GM19043 (cell line): ENCODE measurements at regions not wholly inside any gene's neighbourhood (a gene's known extent, or its start where the extent isn't known, plus 50 kb on each side); places are given as distances from the start of the nearest gene placed in this dataset.

ENCODE experiments used
- ATAC-seq: cut with Tn5 transposase; IDR thresholded peaks from one replicate; pipeline ENCODE4 v1.9.1; 2021; ENCODE audit warnings: low read depth; ENCODE audit not compliant: unreplicated experiment

DNA sequence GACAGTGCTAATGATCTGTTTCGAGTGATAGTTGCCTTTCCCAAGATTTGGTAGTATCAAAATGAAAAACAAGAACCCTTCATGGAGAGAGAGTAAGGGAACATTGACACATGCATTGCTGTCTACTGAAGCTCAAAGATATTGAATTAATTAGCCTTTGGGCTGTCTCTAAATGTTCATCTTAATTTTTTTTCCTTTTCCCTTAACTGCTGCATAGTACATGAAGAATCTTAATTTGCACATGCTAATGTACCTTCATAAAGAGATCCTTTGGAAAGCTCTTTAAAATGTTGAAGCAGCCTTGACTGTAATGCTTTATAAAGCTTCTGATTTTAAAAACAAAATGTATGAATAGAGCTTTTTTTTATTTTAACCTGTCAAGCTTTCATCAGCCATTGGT, 452.2 kb downstream of the TUSC7 start:
- ATAC-seq = no peak

DNA sequence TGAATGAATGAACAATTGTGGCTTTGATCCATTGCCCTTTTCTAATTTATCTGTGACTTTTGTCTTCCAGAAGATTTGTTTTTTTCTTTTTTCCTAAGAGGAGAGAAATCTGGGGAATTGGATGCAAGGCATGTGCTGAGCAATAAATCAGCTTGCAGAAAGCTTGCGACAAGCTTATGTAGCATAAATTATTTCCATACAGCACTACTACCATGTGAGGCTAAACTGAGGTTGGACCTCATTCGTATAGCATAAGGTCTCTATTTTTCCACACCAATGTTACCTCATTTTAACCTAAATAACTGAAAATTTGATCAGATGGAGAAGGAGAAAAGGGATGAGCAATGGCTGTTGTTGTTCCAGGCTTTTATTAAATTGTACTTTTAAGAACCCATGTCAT, 455.6 kb downstream of the TUSC7 start:
- no peak for ATAC-seq

DNA sequence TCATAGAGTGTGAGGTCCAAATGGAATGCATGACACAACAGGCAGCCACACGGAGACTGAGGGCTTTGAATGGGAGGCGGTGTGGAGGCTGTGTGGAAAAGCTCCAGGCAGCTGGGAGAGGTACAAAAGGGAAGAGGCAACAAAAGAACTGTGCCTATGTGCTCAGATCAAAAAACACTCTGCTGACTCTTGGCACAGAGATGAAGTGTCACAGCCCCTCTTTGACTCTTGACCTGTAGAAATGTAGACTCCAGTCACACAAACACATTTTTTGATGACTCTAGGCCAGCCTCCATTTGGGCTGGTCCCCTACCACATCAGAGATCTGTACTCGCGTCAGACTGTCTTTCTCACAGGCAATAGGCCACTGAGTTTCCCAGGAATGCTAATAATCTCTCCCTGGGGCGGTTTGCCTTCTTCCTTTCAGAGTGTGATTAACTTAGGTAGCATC, 456.0 kb downstream of the TUSC7 start:
- no peak for ATAC-seq

DNA sequence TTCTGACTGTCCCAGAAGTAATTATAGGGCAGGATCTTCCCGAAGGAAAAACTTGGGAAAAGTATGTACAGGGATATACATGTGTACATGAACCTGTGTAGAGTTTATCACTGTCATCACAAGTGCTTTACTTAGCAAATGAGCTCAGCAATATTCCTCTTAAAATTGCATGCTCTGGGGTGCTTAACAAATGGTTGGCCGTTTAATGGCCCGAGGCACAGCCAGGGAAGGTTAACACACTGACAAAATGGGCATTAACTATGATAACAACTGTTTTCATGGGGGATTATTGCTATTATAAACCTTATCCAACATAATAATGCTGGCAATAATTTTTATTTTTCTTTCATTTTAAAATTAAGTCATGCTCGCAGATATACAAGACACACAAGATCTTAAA, 459.3 kb downstream of the TUSC7 start:
- ATAC-seq = no peak

DNA sequence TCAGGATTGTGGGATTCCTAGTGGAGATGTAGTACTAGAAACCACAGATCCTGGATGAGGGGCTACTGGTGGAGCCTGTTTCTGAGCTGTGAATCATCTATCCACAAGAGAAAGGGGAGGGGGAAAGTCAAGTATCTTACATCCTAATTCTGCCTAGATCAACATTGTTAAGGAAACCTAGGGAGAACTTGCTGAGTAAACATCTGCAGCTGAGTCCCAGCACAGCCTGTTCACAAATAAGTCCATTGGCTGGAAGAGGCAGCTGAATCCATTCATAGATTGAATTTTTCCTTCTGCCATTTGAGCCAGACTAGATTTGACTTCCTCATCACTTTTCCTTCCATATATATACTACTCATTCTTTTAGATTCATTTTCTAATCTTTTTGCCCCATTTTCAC, 460.5 kb downstream of the TUSC7 start:
- no peak for ATAC-seq

DNA sequence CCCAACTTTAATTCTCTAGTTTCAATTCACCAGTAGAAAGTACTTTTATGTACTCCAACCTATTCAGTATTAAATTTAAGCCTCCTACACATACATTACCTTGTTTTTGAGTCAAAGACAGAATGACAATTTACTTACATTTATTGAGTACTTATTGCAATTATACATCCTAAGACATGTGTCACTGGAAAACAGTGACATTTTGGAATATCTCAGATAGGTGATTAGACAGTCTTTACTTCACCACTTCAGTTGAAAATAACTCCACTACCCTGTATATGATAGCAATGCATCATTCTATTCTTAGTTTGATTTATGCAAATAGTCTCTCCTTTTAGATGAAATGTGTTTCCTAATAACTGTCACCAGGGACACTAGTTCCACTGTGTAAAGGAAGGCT, 461.5 kb downstream of the TUSC7 start:
- no peak for ATAC-seq

DNA sequence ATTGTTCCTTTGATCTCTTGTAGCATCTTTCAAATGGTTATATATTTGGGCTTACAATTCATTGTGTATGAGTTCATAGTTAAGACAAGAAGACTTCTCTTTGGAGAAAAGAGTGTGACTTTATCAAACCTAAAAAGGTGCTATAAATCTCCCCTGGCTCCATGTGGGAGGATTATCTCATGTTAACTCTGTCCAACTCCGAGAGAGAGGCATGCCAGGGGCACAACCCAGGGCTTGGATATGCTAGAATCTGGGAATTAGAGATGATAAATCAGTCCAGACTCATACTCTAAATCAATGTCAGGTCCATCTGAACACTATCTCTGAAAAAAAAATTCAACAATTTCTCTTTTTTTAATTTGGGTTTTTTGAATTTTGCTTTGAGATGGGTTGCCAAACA, 462.8 kb downstream of the TUSC7 start:
- ATAC-seq = no peak

DNA sequence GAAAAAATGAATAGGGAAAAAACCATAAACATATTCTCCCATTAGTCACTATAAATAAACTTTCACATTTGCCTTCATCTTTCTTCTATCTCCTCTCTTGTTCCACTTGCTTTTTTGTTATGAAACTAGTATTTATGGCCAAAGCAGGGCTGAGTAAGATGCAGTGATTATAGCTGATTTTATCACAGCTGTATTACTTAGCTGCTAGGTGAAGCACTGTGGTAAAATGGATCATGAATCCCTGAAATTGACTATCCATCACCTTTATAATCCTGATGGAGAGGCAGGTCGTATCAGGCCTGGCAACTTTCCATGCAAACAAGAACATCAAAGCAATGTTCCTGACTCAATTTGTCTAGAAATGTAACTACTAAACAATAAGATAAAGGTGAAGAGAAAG, 471.6 kb downstream of the TUSC7 start:
- ATAC-seq = no peak

DNA sequence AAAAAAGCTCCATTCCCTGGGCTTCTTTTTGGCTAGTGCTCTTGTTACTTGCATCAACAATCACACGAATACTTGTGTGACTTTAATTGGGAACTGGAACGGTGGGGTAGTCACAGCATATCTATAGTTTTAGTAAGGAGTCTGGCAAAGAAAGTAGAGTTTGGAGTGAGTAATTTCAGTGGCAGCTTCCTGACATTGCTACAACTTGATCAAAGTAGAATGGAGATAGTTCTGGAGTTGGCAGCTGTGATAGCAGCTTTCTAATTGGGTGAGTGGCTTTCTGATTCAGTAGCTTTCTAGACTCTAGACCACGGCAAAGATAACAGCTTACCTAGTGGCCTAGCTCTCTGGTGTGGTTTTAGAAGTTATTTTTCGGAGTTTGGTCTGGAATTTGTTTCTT, 475.0 kb downstream of the TUSC7 start:
- ATAC-seq = no peak

DNA sequence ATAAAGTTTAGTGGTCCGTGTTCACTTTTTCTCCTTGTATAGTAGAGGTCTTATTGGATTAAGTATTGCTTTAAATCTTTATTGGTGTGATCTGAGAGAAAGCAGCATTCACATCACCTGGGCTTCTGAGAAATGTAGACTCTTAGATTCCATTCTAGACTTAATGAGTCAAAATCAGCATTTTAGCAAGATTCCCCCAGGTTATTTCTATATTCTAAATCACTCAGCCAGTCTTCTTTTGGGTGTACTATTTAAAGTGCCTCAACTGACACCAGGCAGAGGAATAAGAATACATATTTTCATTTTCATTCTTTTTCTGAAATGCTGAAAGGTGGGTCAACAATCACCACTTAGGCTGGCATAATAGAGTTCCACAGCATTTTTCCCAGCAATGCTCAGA, 481.7 kb downstream of the TUSC7 start:
- ATAC-seq = no peak

DNA sequence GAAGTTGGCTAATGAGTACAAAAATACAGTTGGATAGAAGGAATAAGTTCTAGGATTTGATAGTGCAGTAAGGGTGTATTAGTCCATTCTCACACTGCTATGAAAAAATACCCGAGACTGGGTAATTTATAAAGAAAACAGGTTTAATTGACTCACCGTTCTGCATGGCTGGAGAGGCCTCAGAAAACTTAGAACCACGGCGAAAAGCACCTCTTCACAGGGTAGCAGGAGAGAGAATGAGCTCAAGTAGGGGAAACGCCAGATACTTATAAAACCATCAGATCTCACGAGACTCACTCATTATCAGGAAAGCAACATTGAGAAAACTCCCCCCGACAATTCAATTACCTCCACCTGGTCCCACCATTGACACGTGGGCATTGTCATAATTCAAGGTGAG, 483.3 kb downstream of the TUSC7 start:
- no peak for ATAC-seq

DNA sequence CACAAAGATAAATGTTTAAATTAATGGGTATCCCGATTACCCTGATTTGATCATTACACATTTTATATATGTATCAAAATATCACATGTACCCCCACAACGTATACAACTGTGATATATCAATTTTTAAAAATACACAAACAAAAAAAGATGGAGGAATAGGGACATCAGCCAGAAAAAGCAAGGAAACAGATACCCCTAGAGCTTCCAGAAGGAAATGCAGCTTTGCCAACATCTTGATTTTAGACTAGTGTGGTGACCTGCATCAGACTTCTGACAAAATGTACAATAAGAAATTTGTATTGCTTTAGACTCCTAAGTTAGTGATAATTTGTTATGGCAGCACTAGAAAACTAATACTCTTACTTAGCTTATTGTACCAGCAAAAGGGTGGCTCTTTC, 483.8 kb downstream of the TUSC7 start:
- no peak for ATAC-seq

DNA sequence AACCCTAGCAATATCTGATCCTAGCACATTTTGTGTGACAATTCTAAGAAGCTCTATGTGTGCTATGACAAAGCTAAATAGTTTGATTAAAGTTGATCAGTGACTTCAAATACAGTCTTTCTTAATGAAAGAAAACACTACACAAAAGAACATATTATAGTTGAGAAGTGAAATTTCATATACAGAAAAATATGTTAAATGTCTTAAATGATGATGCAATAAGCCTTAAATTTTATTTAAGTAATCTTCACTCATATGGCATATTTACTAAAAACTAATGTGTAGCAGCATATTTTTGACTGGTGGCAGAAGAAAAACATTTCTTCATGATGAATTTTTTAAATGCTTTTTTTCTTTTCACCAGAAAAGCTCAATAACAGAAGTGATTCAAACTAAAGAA, 485.5 kb downstream of the TUSC7 start:
- ATAC-seq = no peak

DNA sequence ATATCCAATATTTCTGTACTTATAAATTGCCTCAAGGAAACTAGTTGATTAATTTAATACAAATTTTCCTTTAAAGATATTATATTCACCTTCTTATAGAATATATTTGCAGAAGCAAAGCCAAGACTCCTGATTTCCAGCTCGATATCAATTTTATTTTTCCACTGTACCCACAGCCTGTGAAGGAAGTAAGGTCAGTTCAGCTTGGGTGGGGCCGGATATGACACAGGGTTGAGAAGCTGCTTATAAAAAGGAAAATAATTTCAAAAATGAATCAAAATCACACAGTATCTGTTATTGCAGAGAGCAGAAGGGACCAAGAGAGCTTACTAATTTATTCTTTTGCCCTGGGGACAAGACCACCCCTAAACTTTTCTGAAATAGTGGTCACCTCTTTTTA, 491.4 kb downstream of the TUSC7 start:
- no peak for ATAC-seq

DNA sequence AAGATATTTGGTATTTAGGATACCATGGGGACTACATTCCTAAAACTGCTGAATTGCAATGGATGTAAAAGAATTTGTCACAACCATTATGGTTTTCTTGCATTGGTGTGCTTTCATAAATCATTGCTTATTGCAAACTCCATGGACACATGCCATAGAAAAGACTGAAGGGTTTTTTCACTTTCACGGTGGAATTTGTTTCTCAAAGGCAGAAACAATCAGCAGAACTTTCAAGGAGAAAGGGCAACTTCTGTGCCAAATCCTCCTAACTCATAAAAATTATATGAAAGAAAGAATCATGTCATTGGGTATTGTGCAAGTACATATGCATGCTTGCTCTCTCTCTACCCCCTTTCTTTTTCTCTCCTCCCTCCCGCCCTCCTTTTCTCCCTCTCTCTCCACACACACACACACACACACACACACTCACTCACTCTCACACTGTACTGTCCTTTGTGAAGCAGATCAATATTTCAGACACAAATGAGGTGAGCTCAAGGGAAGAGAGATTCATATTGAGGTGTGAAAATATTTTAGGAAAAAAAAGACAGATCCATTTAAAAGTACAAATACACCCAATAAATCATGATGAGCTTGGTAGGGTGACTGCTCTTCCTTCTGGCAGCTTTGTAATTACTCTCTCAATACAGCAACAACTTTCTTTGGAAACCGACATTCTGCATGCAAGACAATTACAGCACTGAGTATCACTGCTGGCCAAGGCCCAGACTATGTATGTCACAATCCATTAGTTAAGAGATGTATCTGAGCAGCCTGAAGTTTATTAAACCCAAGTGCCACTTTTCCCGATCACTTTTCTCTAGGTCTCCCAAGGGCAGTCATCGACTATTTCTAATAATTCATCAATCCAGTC, 492.6 kb downstream of the TUSC7 start:
- ATAC-seq = no peak

DNA sequence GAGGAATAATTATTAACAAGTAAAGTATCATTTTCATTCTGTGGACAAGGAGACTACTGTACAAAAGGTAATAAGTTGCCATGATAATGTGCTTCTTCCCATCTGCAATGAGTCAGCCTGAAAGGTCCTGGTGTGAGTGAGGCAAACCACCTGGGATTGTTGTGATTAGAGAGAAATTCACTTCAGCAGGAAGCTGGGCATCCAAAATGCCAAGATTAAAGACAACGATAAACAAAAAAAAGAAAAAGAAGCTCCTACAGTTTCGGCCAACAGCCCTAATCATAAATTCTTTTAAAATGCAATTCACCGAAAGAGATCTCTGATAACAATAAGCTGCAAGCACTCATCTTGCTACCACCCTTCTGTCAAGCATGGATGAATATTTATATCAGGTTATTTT, 507.8 kb downstream of the TUSC7 start:
- ATAC-seq = no peak

DNA sequence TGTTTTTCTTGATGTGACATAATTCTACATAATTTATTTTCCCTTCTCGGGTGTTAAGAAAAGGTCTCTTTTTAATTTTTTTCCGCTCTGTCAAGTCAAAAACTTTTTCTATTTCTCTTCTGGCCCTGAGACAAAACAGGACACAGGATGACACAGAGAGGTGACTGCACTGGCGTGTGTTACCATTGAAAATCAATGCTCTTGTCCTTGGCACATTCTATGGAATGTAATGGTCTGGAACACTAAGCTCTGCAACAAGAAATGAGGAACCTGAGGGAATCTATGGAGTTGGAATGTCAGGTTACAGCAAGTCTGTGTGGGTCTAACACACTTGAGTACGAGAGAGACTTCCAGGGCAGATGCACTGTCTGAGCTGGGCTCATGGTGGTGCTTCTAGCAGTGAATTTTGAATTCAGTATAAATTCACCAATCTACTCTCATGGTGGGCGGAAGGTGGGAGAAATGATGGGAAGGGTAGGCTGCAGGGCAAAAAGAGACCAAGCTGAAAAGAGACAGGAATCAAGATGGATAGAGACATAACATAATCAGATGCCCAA, 508.3 kb downstream of the TUSC7 start:
- no peak for ATAC-seq

DNA sequence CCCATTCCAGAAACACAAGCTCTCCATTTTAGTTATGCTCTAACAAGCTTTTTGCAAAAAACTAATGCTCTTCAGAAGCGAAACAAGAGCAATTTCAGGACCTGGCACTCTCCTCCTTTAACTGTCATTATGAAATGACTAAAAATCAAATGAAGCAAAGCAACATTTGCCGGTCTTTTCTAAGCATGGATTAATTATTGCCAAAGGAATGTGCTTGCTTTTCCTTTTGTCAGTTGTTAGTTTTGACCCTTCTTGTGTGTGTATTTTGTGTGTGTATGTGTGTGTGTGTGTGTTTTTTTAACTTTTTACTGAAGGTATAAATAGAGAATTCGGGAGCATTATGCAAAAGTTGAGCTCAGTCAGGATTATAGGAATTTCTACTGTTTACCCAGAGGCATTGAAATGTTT, 509.1 kb downstream of the TUSC7 start:
- ATAC-seq = no peak

DNA sequence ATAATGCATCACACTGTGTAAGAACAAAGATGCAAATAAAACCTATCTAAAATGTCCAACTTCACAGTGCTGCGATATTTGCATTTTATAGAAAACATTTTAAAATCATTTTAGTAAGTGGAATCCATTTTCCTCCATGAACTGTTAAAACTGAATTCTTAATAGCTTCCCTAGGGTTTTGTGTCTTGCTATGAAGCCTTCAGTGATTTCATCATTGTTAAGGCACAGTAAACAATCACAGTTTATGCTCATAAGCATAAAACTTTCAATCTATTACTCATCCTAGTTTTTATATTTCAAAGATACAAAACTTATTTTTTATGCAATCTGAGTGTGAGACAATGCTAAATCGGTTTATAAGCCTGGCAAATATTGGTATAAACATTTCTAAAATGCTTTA, 509.7 kb downstream of the TUSC7 start:
- no peak for ATAC-seq

DNA sequence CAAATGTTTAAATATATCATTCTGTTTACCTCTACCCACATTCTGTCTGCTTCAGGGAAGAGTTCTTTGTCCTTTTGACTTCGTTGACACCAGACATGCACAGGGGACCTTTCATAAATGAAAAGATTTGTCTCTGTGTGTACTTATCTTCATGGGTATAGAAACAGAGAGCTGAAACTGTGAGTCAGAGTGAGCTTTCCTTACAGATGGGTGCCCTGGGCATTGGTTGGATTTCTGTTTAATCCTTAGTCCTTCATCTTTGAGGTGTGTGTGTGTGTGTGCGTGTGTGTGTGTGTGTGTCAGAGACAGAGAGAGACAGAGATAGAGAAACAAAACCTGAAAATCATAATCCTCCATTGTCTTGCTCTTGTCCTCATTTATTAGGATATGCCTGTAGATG, 517.4 kb downstream of the TUSC7 start:
- ATAC-seq = no peak

DNA sequence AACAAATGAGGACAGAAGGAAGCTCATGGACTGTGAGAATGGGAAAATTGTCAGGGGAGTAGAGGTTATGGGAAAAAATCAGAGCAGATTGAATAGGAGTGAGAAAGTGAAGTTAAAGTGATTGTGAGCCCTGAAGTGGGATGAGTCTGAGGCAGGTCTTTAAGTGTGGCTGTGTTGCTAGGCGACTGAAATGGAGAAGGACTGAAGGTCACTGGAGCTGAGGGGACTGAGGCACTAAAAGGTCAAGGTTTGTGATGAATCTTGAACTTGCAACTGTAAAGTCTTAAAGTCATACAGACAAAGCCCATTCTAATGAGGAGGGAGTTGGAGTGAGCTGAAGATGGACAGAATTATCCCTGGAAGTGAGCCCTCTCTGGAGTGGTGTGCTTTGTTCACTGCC, 518.9 kb downstream of the TUSC7 start:
- no peak for ATAC-seq

DNA sequence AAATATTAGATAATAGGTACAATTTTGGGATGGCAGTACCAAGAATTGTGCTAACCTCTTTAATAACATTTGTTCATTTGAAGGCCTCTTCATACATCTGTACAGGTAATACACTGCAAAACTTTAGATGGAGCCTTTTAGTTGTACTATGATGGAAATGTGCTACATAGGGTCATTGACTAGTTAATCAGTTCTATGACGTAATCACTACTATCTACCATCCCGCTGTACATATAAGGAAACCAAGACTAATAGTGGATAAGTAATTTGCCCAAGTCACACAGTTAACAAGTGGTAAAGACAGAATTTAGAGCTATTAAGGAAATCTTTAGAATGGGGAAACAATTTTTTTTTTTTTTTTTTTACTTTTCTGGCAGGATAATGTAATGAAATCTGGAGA, 521.3 kb downstream of the TUSC7 start:
- no peak for ATAC-seq
